SW480 (cell line): ENCODE measurements at regions not wholly inside any gene's neighbourhood (a gene's known extent, or its start where the extent isn't known, plus 50 kb on each side); places are given as distances from the start of the nearest gene placed in this dataset.
A peak's percentile ranks its signal among the peaks of the same experiment; 100 is the strongest.

ENCODE experiments used
- DNase-seq: peaks from one replicate; pipeline ENCODE4 v3.0.0-alpha.2; 2016; ENCODE audit warnings: low spot score

DNA sequence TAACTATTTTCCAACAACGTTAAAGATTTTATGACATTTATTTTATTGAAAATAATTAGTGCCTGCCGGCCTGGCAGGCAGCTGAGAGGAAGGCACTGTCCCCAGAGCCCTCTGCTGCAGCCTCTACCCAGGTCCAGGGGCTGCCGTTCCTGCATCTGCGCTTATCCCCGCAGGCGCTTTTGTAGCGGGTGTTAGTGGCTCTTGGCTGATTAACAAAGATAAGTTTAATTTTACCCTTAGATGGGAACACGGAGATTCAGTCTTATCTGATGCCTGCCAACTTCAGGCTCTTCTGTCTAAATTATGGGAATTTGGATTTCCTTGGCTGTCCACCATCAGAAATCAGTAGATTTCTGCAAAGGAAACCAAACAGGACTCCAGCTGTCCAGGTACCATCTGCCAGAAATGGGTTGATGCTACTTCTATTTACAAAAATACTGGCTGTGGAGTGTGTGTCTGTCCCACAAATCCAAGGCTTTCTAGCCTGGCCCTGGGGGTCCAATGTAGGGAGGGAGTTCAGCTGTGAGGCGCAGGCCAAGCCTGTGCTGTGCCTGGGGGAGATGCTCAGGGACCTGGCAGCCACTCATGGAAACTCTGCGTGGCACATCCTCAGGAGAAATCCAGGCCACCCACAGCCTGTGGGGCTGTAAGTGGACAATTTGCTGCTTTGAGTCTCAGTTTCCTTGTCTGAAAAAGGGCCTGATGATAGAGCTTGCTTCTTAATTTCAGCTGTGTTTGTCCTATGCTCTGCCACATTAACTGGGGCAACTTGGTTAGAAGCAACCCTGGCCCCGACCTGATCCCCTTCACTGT lies 62.0 kb upstream of the IGFBP3 start:
- no peak for DNase-seq

GRCh38 chr7:45982132-45982531 lies 61.1 kb upstream of the IGFBP3 start:
- no peak for DNase-seq

GRCh38 chr7:45980973-45981372 lies 59.9 kb upstream of the IGFBP3 start:
- DNase-seq, result no peak

- DNase-seq, result no peak
These were observed 59.3 kb upstream of the IGFBP3 start for GRCh38 chr7:45980181-45980905.

- no peak for DNase-seq
These were observed 58.5 kb upstream of the IGFBP3 start for GRCh38 chr7:45979275-45980180.

DNA sequence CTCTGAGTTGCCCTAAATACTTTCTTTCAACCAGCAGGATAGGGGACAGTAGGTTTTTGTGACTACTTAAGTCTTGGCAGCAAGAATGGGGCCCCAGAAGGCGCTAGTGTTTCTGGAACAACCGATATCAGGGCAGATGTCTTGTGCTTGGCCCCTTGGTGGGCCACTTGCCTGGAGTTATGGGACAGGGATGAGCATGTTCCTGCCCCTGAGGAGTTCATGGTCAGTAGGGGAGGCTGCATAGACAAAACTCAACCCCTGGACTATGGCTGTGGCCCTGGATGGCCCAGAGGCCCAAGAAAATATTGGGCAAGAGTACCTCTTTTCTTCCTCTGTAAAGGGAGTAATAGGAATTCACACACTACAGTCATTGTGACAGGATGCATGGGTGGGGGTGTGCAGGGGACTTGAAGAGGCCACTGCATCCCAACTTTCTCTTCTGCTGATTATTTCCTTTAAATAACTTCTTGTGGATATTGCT lies 57.7 kb upstream of the IGFBP3 start:
- peak; percentile 34 for DNase-seq

DNA sequence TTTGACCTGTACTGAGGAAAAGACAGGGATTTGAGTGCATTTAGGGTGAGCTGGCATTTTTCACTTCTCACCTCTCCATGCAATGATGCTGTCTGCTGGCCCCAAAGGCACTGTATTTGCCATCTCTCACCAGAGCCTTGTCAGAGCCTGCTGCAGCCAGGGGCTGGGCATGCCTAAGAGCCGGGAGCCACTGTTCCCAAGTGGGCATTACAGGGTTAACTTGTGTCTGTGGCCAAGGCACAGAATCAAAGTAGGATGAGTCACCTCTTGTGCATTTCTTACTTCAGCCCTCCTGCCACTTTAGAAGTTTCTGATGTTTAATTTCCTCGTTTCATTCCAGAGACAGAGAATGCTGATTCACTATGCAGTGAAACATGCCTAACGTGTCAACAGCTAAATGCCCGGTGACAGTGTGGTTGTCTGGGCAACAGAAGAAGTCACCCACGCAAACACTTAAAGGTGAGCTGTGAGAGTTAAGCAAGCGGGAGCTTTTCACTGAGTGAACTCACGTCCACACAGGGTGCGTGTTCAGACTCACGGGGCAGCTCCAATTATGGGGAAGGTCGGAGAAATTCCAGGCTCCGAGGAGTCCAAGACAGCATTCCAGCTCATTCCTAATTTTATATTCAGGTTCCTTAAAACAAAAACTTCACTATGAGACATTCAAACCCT lies 57.1 kb upstream of the IGFBP3 start:
- peak; percentile 98 for DNase-seq

DNA sequence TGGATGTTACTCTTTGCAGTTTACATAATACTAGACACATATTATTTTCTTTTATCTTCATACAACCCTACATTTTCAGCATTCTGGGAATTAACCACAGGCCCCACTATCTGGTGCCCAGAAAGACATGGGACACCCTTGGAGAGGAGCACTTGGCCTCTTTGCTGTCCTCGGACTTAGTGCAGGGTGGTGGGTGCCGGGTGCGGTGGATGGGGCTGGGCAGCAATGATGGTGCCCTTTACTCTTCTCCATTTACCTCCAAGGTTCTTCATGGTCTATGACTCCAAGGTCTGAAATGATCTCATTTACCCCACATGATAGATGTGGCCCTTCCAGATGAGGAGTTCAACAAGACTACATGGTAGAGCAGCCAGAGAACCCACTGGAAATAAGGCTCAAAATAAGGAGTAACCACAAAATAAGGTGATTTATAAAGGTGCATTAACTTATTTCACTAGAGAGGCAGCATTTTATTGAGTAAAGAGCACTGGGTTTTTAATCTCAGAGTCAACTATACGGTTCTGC lies 56.2 kb upstream of the IGFBP3 start:
- DNase-seq, result no peak

GRCh38 chr7:45976485-45976856 lies 55.4 kb upstream of the IGFBP3 start:
- no peak for DNase-seq

DNA sequence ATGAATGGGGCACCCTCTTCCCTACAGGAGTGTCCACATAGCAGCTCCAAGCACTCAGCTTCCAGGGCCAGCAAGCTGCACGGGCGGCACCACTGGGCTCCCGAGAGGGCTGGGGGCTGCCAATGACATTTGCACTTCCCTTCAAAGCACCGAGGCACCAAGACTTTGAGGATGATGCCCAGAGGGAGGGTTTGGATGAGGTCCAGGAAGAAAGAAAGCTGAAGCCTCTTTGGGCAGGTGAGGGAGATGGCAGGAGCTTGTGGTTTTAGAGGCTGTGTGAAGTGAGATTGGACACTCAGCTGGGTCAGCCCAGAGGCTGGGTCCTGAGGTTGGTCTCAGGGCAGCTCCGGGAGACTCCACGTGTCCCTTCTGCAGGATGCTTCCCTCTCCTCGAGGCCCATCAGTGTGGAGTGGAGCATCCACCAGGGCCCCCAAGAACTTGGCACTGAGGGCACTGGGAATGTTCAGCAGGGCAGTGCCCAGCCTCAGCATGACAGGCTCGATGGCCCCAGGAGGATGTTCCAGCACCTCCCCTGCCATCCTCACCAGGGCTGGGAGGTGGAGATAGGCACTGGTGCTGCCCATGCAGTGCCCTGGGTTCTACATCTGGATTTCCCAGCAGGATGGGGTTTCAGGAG lies 54.9 kb upstream of the IGFBP3 start:
- DNase-seq, result no peak

GRCh38 chr7:45975367-45975766 lies 54.3 kb upstream of the IGFBP3 start:
- peak; percentile 39 for DNase-seq

- peak; percentile 84 for DNase-seq
These were observed 53.7 kb upstream of the IGFBP3 start for GRCh38 chr7:45974540-45975360.

GRCh38 chr7:45973725-45974532 lies 52.9 kb upstream of the IGFBP3 start:
- DNase-seq, result peak; percentile 100

DNA sequence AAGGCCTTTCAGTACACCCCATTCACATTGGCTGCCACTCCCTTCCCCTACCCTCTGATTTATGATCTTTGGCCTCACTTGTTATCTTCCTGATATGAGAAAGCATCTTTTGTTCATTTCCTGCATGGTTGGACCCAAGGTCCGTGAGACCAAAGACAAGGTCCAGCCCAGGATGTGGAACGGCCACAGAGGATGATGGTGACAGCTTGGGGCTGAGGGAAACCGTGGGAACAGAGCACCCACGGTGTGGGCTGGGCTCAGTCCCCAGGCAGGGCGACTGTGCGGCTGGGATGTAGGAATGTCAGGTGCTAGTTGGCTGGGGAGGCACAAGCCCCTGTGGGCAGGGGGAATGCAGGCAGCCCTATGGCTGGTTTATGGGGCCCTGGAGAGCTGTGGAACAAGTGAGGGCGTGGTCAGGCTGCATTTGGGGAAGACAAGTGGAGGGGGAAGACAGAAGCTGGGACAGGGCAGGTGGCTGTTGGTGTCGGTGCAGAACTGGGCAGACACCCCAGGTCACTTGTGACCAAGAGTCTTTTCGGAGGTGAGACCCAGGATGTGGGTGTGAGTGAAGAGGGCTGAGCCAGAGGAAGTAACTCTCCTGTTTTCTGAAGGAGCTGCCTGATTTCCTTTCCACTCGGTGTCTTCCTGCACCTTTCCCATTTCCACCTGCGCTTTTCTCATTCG lies 51.7 kb upstream of the IGFBP3 start:
- DNase-seq, result peak; percentile 99

DNA sequence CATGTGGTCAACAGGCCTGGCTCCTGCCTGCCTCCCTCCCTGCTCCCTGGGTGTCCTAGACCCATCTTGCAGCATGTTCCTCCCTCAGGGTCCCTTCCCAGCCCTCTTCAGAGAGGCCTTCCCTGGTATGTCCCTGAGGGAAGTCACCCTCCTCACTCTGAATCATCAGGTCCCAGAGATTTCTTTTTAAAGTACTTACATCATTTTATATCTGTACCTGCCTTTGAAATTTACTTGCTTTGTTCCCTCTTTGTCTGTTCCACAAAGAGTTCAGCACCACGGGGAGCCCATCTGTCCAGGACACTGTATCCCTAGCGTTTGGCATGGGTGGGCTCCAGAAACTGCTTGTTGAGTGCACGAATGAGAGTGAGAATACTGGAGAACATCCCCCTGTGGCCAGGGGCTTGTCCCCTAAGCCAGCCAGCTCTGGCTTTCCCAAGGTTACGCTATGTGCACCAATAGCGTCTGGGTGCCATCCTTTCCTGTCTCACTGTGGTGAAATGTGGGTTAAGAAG lies 50.6 kb upstream of the IGFBP3 start:
- DNase-seq, result peak; percentile 55

GRCh38 chr7:45971171-45971570 lies 50.1 kb upstream of the IGFBP3 start:
- DNase-seq, result no peak
